ENCODE measurements at regions not wholly inside any gene's neighbourhood (a gene's known extent, or its start where the extent isn't known, plus 50 kb on each side); places are given as distances from the start of the nearest gene placed in this dataset.

GRCh38 chr18:4524096-4524495, 69.0 kb upstream of the DLGAP1 start:
- 1% methylated on average over 4 of the region's 4 CpGs for WGBS (ENCODE audit: insufficient coverage, low coverage, missing lambda C conversion rate)

More at GRCh38 chr18:4524096-4524495, 69.0 kb upstream of the DLGAP1 start:
- no peak for TF ChIP-seq PHB2 (IDR thresholded peaks at IDR 0.05; ENCODE audit: low read depth)
- no peak for TF ChIP-seq COPS2 (conservative IDR thresholded peaks at IDR 0.05)
- no peak for TF ChIP-seq ZNF518B (CRISPR knock-in tag; IDR thresholded peaks at IDR 0.05)
- TF ChIP-seq GTF2E2 (tag; IDR thresholded peaks at IDR 0.05): no peak
- no peak for TF ChIP-seq POLR2G (IDR thresholded peaks at IDR 0.05; ENCODE audit: low read depth, low read length)
- no peak for TF ChIP-seq FOXM1 (IDR thresholded peaks at IDR 0.05; ENCODE audit: low read depth)
- no peak for TF ChIP-seq FOXM1 (CRISPR knock-in tag; IDR thresholded peaks at IDR 0.05; ENCODE audit: low read depth)
- no peak for TF ChIP-seq PHF21A (IDR thresholded peaks at IDR 0.05; ENCODE audit: borderline replicate concordance, low read depth)
- no peak for TF ChIP-seq HEY1 (CRISPR knock-in tag; IDR thresholded peaks at IDR 0.05; ENCODE audit: borderline replicate concordance)
- TF ChIP-seq TFE3 (CRISPR knock-in tag; IDR thresholded peaks at IDR 0.05): no peak
- TF ChIP-seq NR2C2 (CRISPR knock-in tag; IDR thresholded peaks at IDR 0.05): no peak
- TF ChIP-seq NR2C2 (tag; IDR thresholded peaks at IDR 0.05): no peak
- no peak for TF ChIP-seq PTTG1 (tag; IDR thresholded peaks at IDR 0.05; ENCODE audit: low read depth)
- 0 out of 2 replicates have a peak, but pooled peaks cover 2% of the 10 kb centered on the region for H3K9me3 ChIP-seq (replicated peaks; ENCODE audit: control insufficient read depth, insufficient read depth, low read depth, low read length)
- POLR2A ChIA-PET: no interaction called here
- H3K4me3 ChIP-seq: no peak overlapping the region
- ATAC-seq: no peak
- no peak overlapping the region for H3K27ac ChIP-seq (ENCODE audit: extremely low read depth, low read depth, low read length)
- H3K9ac ChIP-seq (ENCODE audit: insufficient read depth in 1 of 2, low read depth in 2 of 2, low read length in 2 of 2): no peak overlapping the region
- no peaks in the 10 kb centered on the region for H3K4me1 ChIP-seq (replicated peaks in 1 of 2; ENCODE audit: control insufficient read depth in 2 of 2, insufficient read depth in 2 of 2, low read length in 2 of 2)
- FAIRE-seq: no peak
- DNase-seq (ENCODE audit: extremely low read depth in 1 of 4, low spot score in 3 of 4): no peak
- intact Hi-C loops (cut with micrococcal nuclease) (no loop called here), in situ Hi-C loops (cut with MboI) (no loop called here)
- BruUV-seq (replicated peaks): no TSS peak
- no peaks in the 10 kb centered on the region for H3K9me1 ChIP-seq (ENCODE audit: control insufficient read depth, insufficient read depth, low read length)
- H3K27me3 ChIP-seq (ENCODE audit: control insufficient read depth in 2 of 2, insufficient read depth in 2 of 2, low read length in 2 of 2): no peaks in the 10 kb centered on the region
- no peaks in the 10 kb centered on the region for H3K36me3 ChIP-seq (ENCODE audit: control insufficient read depth, insufficient read depth, low read length)
- H2AFZ ChIP-seq (ENCODE audit: low read depth, low read length): no peak overlapping the region
- no peak overlapping the region for H3K4me2 ChIP-seq (ENCODE audit: insufficient read depth, low read length)
- H4K20me1 ChIP-seq (replicated peaks; ENCODE audit: control insufficient read depth, insufficient read depth, low read length): no peaks in the 10 kb centered on the region
- H3K79me2 ChIP-seq (ENCODE audit: control insufficient read depth, insufficient read depth, low read length): no peaks in the 10 kb centered on the region
- CTCF ChIA-PET (ENCODE audit: low intra/inter-chr PET ratio): no interaction called here
